NCI-H446 (cell line): ENCODE measurements at regions not wholly inside any gene's neighbourhood (a gene's known extent, or its start where the extent isn't known, plus 50 kb on each side); places are given as distances from the start of the nearest gene placed in this dataset.

ENCODE experiments used
- DNase-seq, 2 experiments: peaks; one replicate each; lab custom pipeline; 2025; lab: John Stamatoyannopoulos, UW

DNA sequence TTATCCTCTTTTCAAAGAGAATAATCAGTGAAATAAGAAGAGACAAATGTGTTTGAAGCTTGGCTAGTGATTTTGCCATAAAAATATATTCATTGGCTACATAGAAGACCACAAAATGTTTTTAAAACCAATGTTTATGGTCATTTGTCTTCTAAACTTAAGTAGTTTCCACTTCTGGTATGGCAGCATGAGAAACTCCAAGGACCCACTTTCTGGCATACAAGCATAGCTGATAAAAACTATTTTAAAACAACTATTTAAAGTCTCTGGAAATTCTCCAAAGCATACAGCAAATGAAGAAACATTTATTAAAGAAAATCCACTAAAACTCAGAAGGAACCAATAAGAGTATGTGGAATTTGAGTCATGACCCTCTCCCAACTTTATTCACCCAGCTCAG lies 89.2 kb upstream of the TOMM7 start:
- DNase-seq = no peak

DNA sequence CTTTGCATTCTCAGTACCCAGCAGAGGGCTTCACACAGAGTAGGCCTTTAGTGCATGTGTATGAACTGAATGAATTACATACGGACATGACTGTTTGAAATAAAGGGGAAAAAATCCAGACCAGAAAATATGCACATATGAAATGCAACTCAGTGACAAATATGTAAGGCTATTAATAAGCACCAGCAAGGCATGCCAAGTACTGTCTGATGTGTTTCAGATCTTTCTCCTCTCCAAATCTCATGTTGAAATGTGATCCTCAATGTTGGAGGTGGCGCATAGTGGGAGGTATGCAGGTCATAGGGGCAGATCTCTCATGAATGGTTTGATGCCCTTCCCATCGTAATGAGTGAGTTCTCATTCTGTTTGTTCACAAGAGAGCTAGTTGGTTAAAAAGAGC lies 87.3 kb upstream of the TOMM7 start:
- DNase-seq = no peak

DNA sequence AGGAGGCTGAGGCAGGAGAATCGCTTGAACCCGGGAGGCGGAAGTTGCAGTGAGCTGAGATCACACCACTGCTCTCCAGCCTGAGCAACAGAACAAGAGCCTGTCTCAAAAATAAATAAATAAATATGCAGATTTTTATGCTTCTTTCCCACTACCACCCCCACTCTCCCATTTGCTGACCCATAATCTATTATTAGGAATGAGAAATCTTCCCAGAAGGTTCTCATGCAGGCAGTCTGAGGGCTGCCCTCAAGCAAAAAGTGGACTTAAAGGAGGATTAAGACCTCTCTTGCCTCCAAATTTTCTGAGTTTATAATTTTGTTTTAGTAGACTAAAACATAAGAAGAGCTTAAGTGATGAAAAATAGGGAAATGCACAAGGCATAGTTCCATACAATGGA lies 85.2 kb upstream of the TOMM7 start:
- DNase-seq = no peak

GRCh38 chr7:22900784-22901183 lies 78.1 kb upstream of the TOMM7 start:
- DNase-seq = no peak

GRCh38 chr7:22900101-22900500 lies 77.5 kb upstream of the TOMM7 start:
- DNase-seq = no peak

- no peak for DNase-seq
Measured at GRCh38 chr7:22896917-22897316, 74.3 kb upstream of the TOMM7 start.

GRCh38 chr7:22895828-22896165 lies 73.1 kb upstream of the TOMM7 start:
- no peak for DNase-seq

DNA sequence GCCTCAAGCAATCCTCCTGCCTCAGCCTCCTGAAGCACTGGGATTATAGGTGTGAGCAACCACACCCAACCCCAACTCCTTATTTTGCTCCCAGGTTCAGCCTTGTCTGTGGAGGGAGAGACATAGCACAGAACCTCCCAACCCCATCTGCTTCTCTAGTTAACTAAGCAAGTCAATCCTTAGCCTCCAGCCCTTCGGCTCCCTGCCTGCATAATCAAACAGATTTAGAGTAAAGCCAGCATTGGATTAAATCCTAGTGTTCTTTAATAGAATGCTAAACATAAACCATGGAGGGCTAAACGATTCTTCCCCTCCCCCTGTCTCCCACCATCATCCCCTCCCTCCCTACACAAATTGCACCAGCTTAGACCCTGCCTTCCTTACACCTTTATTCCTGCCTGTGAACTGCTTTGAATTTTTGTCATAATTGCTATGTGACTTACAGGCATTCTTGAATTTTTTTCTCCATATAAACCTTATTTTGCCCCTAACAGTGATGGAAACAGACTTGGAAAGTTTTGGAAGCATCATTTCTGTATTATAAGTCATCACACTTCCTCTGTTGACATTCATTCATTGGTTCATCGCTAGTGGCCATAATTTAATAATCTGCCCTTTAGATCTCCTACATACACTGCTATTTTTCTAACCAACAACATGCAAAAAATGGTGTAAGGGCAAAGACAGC lies 72.6 kb upstream of the TOMM7 start:
- no peak for DNase-seq

GRCh38 chr7:22894546-22894945 lies 71.9 kb upstream of the TOMM7 start:
- no peak for DNase-seq

GRCh38 chr7:22890773-22891172 lies 68.1 kb upstream of the TOMM7 start:
- no peak for DNase-seq

- DNase-seq = no peak
Measured at GRCh38 chr7:22885797-22886261, 63.2 kb upstream of the TOMM7 start.

DNA sequence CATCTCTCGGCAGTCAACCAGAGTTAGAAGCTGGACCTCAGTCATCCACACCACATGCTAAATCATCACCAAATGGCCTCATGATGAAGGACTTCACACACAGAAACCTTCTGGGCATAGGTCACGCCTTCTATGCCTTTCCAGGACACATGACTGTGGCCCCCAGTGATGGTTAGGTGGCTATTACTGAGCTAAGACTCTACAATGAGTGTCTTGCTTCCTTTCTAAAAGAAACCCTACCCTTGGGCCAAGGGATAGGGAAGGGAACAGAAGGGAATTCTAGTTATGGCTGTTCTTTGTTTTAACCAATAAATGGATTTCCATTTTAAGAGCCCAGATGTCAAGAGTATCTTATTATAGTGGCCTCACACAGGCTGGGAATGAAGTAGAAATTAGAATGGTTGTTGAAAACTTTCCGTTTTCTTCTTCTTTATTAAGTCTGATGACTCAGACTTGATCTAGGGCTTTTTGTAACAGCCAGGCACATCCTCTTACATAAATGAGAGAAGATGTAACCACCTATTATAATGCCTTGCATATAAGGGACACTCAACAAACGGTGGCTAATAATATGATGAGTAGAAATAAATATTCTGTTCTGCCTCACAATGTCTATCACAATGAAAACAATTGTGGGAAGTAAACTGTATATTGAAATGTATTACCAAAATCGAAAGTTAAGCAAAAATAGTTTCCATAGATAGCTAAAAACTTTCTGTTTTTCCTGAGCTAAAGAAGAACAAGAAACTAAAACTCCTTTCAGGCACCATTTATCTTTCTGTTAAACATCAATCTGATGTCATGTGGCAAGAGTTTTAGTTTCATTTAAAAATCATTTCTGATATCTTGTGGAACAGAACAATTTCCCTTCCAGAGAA lies 62.5 kb upstream of the TOMM7 start:
- no peak for DNase-seq

DNA sequence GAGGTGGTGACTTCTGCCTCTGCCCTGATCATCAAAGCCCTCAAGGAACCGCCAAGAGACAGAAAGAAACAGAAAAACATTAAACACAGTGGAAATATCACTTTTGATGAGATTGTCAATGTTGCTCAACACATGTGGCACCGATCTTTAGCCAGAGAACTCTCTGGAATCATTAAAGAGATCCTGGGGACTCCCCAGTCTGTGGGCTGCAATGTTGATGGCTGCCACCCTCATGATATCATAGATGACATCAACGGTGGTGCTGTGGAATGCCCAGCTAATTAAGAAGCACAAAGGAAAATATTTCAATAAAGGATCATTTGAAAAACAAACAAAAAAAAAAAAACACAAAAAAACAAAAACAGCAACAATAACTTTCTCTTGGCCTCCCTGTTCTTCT lies 59.5 kb upstream of the TOMM7 start:
- DNase-seq = no peak

- no peak for DNase-seq
Measured at GRCh38 chr7:22879709-22880306, 57.2 kb upstream of the TOMM7 start.

DNA sequence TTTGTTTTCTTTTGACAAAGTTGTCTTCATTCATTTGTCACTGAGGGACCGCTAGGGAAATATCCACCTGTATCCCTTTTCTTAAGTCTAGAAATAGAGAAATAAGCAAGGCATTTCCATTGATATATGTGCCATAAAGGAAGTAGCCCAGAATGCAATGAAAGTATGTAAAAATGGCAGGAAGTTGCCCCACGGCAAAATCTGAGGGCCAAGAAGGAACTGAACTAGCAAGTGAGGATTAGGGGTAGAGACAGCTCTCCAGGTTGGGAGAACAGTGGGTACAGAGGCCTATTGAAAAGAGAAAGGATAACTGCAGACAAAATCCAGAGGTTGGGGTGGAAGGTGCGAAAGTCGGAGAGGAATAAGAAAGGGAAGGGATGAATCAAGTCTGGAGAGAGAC lies 56.6 kb upstream of the TOMM7 start:
- no peak for DNase-seq

GRCh38 chr7:22876986-22877729 lies 54.5 kb upstream of the TOMM7 start:
- no peak for DNase-seq

GRCh38 chr7:22875470-22875869 lies 52.8 kb upstream of the TOMM7 start:
- no peak for DNase-seq

- DNase-seq = no peak
Measured at GRCh38 chr7:22874904-22875303, 52.3 kb upstream of the TOMM7 start.
